VCaP (cell line): ENCODE measurements at regions not wholly inside any gene's neighbourhood (a gene's known extent, or its start where the extent isn't known, plus 50 kb on each side); places are given as distances from the start of the nearest gene placed in this dataset.

Experiments used
- H3K27ac ChIP-seq: fragments of 450-650 bp; 2 replicates; pipeline ENCODE4 v1.5.1; 2017
- TF ChIP-seq, protein P1 (sequence below): fragments of 450-650 bp; conservative IDR thresholded peaks from 2 replicates; pipeline ENCODE4 v1.5.1; 2017; ENCODE audit warnings: mild to moderate bottlenecking, moderate library complexity

DNA sequence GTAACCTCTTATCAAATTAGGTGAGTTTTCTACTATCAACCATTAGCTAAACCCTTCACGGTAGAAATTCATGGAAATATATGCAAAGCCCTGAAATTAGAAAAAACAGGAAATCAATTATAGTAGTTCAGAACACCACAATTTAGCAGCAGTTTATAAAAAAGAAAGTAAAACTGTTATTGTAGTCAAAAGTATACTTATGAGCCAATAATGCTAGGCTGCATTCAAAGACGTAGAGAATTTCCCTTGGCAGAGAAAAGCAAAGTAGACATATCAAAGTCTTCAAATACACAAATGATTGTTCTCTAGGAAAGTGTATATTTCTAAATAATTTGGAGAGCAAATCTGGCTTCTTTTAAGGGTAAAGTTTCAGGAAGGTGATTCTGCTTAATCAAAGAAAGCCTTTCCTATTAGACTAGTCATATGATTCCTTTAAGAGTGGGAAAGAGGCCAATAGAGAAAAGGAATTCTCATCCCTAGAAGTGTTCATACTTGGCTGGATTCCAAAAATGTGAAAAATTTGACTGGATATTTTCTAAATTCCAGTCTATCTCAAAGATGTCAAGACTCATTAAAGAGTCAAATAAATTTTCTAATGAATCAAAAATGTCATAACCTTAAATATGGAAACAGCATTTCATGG lies 185.5 kb downstream of the SMC2 start:
- TF ChIP-seq, protein P1, sequence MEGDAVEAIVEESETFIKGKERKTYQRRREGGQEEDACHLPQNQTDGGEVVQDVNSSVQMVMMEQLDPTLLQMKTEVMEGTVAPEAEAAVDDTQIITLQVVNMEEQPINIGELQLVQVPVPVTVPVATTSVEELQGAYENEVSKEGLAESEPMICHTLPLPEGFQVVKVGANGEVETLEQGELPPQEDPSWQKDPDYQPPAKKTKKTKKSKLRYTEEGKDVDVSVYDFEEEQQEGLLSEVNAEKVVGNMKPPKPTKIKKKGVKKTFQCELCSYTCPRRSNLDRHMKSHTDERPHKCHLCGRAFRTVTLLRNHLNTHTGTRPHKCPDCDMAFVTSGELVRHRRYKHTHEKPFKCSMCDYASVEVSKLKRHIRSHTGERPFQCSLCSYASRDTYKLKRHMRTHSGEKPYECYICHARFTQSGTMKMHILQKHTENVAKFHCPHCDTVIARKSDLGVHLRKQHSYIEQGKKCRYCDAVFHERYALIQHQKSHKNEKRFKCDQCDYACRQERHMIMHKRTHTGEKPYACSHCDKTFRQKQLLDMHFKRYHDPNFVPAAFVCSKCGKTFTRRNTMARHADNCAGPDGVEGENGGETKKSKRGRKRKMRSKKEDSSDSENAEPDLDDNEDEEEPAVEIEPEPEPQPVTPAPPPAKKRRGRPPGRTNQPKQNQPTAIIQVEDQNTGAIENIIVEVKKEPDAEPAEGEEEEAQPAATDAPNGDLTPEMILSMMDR: no peak
- H3K27ac ChIP-seq: no peak overlapping the region

DNA sequence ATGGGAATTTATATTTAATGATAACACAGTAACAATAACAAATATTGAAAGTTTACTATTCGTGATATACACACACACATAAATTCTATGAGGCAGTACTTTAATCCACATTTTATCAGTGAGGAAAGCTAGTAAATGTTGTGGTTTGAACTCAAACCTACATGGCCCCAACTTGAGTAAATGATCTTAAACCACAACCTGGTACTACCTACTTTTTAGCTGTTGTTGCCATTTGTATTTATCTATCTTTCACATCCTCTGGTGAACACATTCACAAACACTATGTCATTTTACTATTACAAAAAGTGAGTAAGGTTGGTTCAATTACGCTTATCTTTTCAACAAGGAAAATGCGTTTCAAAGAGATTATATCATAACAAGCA lies 186.1 kb downstream of the SMC2 start:
- no peak overlapping the region for H3K27ac ChIP-seq
- TF ChIP-seq, protein P1: no peak

DNA sequence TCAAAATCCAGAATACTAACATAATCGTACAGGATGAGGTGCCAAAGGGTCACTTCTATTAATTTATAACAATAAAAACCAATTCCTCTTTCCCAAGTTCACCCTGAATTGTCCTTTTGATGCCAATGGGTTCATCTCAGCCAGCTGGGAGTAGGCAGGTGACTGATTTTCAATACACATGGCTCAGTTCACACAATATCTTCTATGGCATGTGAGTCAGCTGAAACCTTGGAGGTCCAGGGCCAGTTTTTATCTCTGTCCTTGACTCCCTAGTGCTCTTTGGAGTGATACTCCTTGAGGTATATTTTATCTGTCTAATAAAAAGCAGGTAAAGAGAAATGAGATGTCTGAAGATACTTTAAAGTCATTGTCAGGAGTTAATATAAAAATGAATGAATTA lies 186.6 kb downstream of the SMC2 start:
- no peak overlapping the region for H3K27ac ChIP-seq
- TF ChIP-seq, protein P1: no peak

DNA sequence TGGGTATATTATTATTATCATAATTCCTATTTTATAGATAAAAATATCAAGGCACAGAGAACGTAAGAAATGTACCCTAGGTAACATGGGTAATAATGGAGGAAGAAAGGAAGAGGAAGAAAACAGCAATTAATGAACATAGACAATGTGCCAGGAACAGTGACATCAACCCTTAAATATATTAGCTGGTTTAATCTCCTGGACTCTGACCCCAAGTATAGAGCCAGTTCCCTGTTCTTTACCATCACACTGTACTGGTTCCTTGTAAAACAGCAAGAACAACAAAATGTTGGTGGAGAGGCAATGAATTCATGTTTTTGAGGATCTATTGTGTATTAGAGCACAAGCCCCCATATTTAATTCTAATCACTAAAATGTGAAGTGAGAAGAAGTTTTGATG lies 192.1 kb downstream of the SMC2 start:
- TF ChIP-seq, protein P1: no peak
- no peak overlapping the region for H3K27ac ChIP-seq

DNA sequence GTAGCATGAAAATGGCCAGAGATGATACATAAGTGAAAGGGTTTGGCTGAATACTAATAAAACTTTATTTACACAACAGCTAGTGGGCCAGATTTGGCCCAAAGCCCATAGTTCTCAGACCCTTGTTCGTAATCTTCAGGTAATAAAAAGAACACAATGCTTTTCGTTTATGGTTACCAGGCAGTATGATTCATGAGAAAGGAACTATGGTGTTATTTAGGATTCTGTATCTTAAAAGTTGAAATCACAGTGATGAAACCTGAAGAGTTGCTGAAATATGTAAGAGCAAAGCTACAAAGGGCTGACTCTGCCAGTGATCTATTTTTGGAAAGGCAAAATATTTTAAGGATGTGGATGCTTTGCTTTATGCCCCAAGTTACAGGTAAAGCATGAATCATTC lies 192.7 kb downstream of the SMC2 start:
- no peak overlapping the region for H3K27ac ChIP-seq
- TF ChIP-seq, protein P1: no peak

- no peak overlapping the region for H3K27ac ChIP-seq
- TF ChIP-seq, protein P1: no peak
These were observed 193.3 kb downstream of the SMC2 start for GRCh38 chr9:104287253-104287878.

- TF ChIP-seq, protein P1: no peak
- H3K27ac ChIP-seq: no peak overlapping the region
These were observed 199.8 kb downstream of the SMC2 start for GRCh38 chr9:104293877-104294276.
